GM12891 (cell line): ENCODE measurements at regions not wholly inside any gene's neighbourhood (a gene's known extent, or its start where the extent isn't known, plus 50 kb on each side); places are given as distances from the start of the nearest gene placed in this dataset.

Experiments used
- POLR2AphosphoS5 ChIP-seq: IDR thresholded peaks from 2 replicates; pipeline ENCODE4 v1.6.1; 2011; ENCODE audit warnings: low read depth, low read length, control low read depth
- TAF1 ChIP-seq: IDR thresholded peaks from 2 replicates; pipeline ENCODE4 v1.6.1; 2011; ENCODE audit warnings: low read depth, low read length, control low read depth

DNA sequence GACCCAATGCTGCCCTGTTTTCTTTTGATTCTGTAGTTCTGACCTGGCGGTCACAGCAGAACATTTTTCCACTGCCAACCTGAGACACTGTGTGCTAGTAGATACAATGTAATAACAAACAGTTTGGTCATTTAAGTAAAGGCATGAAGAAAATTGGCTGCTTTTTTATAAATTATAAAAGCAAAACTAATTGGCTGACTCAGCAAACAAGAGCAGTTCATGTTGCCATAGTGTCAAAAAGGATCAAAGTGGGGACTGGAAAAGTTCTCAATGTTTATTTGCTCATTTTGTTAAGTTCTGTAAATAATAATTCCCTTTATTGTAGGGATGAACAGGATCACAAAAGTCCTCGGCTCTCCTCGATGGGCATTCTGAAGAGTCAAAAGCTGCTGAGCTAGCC, 599.5 kb downstream of the PKHD1 start:
- TF ChIP-seq TAF1: no peak
- TF ChIP-seq POLR2AphosphoS5: no peak
